Stimulated activated naive CD4-positive, alpha-beta T cell (primary cell): ENCODE measurements at regions not wholly inside any gene's neighbourhood (a gene's known extent, or its start where the extent isn't known, plus 50 kb on each side); places are given as distances from the start of the nearest gene placed in this dataset.

Source experiments
- DNase-seq, 6 experiments: peaks; one replicate each; lab custom pipeline; 2025; lab: John Stamatoyannopoulos, UW

- no peak for DNase-seq
Measured at GRCh38 chr11:92764128-92764527, 205.3 kb upstream of the MTNR1B start.

- DNase-seq = no peak
Measured at GRCh38 chr11:92765082-92765840, 204.2 kb upstream of the MTNR1B start.

GRCh38 chr11:92765965-92766371, 203.5 kb upstream of the MTNR1B start:
- no peak for DNase-seq

GRCh38 chr11:92766698-92767097, 202.8 kb upstream of the MTNR1B start:
- DNase-seq = no peak

- no peak for DNase-seq
Measured at GRCh38 chr11:92767416-92767815, 202.0 kb upstream of the MTNR1B start.

- DNase-seq = no peak
Measured at GRCh38 chr11:92768121-92768840, 201.2 kb upstream of the MTNR1B start.

GRCh38 chr11:92769112-92769511, 200.3 kb upstream of the MTNR1B start:
- no peak for DNase-seq

GRCh38 chr11:92770419-92770818, 199.0 kb upstream of the MTNR1B start:
- DNase-seq = no peak

GRCh38 chr11:92770981-92771380, 198.5 kb upstream of the MTNR1B start:
- DNase-seq = no peak

GRCh38 chr11:92771701-92772100, 197.8 kb upstream of the MTNR1B start:
- DNase-seq = no peak

GRCh38 chr11:92775003-92775676, 194.3 kb upstream of the MTNR1B start:
- DNase-seq = no peak

GRCh38 chr11:92776676-92777075, 192.8 kb upstream of the MTNR1B start:
- no peak for DNase-seq

GRCh38 chr11:92779746-92780145, 189.7 kb upstream of the MTNR1B start:
- no peak for DNase-seq

- no peak for DNase-seq
Measured at GRCh38 chr11:92781151-92781550, 188.3 kb upstream of the MTNR1B start.

- no peak for DNase-seq
Measured at GRCh38 chr11:92782806-92783205, 186.6 kb upstream of the MTNR1B start.

GRCh38 chr11:92784331-92784730, 185.1 kb upstream of the MTNR1B start:
- no peak for DNase-seq

- DNase-seq = no peak
Measured at GRCh38 chr11:92787638-92788037, 181.8 kb upstream of the MTNR1B start.

- DNase-seq = no peak
Measured at GRCh38 chr11:92789761-92790160, 179.7 kb upstream of the MTNR1B start.

GRCh38 chr11:92790366-92790765, 179.1 kb upstream of the MTNR1B start:
- no peak for DNase-seq

- no peak for DNase-seq
Measured at GRCh38 chr11:92790926-92791616, 178.4 kb upstream of the MTNR1B start.

GRCh38 chr11:92791886-92792285, 177.6 kb upstream of the MTNR1B start:
- DNase-seq = no peak

- DNase-seq = no peak
Measured at GRCh38 chr11:92793189-92793588, 176.3 kb upstream of the MTNR1B start.
